Mesothelial cell of epicardium (in vitro differentiated cells): ENCODE measurements at regions not wholly inside any gene's neighbourhood (a gene's known extent, or its start where the extent isn't known, plus 50 kb on each side); places are given as distances from the start of the nearest gene placed in this dataset.

Source experiments
- DNase-seq, 2 experiments: peaks; one replicate each; pipeline ENCODE4 v3.0.0; 2021; ENCODE audit warnings: low spot score in 2 of 2; ENCODE audit not compliant: unreplicated experiment in 2 of 2
- H3K27ac Mint-ChIP-seq: 2 replicates; pipeline ENCODE4 v1.8.0; 2021; ENCODE audit warnings: mixed read lengths
- H3K27me3 Mint-ChIP-seq: 2 replicates; pipeline ENCODE4 v1.8.0; 2021; ENCODE audit warnings: low read depth, mixed read lengths
- H3K36me3 Mint-ChIP-seq: 2 replicates; pipeline ENCODE4 v1.8.0; 2021; ENCODE audit warnings: mixed read lengths
- H3K4me1 Mint-ChIP-seq: 2 replicates; pipeline ENCODE4 v1.8.0; 2021; ENCODE audit warnings: mixed read lengths
- H3K4me3 Mint-ChIP-seq: 2 replicates; pipeline ENCODE4 v1.8.0; 2021; ENCODE audit warnings: mild to moderate bottlenecking, moderate library complexity, mixed read lengths
- H3K9me3 Mint-ChIP-seq: 2 replicates; pipeline ENCODE4 v1.8.0; 2021; ENCODE audit warnings: mixed read lengths
- TF ChIP-seq, protein P1 (sequence below): fragments of 200-600 bp; sonication (generic); IDR thresholded peaks from one replicate; pipeline ENCODE4 v1.5.0; 2021; ENCODE audit warnings: antibody characterized with exemption; ENCODE audit not compliant: unreplicated experiment

DNA sequence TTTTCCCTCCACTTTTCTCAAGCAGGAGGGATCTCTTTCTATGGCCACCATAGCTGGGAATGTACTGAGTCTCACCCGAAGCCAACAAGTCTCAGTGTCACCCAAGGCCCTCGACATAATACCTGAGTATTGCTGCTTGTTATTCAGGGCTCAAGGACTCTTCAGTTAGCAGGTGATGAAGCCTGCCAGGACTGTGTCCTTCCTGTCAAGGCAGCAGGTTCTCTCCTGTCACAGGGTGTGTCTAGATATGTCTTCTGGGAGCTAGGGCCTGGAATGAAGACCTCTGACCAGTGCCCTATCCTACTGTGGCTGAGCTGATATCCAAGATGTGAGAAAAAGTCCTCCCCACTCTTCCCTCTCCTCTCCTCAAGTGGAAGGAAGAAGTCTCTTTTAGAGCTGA, 391.0 kb upstream of the DIPK2B start:
- Mint-ChIP-seq H3K27me3 (no peaks in the 10 kb centered on the region), H3K27ac (no peak overlapping the region), H3K36me3 (no peaks in the 10 kb centered on the region), H3K9me3 (peaks cover 51% of the 10 kb centered on the region), H3K4me1 (no peaks in the 10 kb centered on the region), H3K4me3 (no peak overlapping the region)
- TF ChIP-seq, protein P1, sequence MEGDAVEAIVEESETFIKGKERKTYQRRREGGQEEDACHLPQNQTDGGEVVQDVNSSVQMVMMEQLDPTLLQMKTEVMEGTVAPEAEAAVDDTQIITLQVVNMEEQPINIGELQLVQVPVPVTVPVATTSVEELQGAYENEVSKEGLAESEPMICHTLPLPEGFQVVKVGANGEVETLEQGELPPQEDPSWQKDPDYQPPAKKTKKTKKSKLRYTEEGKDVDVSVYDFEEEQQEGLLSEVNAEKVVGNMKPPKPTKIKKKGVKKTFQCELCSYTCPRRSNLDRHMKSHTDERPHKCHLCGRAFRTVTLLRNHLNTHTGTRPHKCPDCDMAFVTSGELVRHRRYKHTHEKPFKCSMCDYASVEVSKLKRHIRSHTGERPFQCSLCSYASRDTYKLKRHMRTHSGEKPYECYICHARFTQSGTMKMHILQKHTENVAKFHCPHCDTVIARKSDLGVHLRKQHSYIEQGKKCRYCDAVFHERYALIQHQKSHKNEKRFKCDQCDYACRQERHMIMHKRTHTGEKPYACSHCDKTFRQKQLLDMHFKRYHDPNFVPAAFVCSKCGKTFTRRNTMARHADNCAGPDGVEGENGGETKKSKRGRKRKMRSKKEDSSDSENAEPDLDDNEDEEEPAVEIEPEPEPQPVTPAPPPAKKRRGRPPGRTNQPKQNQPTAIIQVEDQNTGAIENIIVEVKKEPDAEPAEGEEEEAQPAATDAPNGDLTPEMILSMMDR = no peak
- DNase-seq = no peak

DNA sequence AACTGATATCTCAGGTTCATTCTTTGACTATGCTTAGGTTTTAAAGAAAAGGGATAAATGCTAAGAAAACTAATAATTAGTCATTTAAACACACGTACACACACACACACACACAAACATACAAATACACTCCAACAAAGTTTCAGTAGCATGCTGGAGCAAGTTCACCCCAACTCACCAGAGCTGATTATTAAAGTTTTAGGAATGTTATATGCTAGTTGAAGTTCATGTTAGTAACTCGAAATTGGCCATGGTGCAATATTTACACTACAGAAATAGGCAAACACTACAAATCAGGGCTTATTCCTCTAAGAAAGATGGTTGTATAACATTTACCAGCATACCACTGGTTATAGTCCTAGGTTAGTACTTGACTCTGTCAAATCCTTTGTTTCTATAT, 384.0 kb upstream of the DIPK2B start:
- Mint-ChIP-seq H3K27ac (no peak overlapping the region), H3K36me3 (peaks cover 2% of the 10 kb centered on the region), H3K27me3 (no peaks in the 10 kb centered on the region), H3K4me1 (peaks cover 2% of the 10 kb centered on the region), H3K4me3 (no peak overlapping the region), H3K9me3 (peaks cover 48% of the 10 kb centered on the region)
- DNase-seq = no peak
- TF ChIP-seq, protein P1 = no peak

DNA sequence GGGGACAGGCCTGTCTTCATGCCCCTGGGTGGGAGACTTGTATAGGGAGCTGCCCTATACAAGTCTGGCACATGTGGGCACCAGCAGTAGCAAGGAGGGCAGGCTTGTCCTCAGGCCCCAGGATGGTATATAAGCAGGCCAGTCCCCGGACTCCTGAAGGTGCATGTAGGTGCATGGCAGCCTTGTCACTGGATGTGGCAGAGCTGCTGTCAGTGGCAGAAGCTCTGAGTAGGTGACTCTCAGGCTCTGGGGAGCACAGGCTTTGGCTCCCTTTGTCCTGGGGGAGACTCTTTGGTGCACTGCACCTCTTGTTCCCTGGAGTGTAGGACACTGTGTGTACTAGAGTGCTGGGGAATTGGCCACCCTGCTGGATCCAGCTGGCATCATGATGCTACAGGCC, 376.7 kb upstream of the DIPK2B start:
- no peak for DNase-seq
- H3K4me3 Mint-ChIP-seq = no peak overlapping the region
- TF ChIP-seq, protein P1 = no peak
- peaks cover 2% of the 10 kb centered on the region for H3K36me3 Mint-ChIP-seq
- no peak overlapping the region for H3K27ac Mint-ChIP-seq
- H3K9me3 Mint-ChIP-seq = peaks cover 52% of the 10 kb centered on the region
- H3K27me3 Mint-ChIP-seq = no peaks in the 10 kb centered on the region
- H3K4me1 Mint-ChIP-seq = peaks cover 2% of the 10 kb centered on the region

DNA sequence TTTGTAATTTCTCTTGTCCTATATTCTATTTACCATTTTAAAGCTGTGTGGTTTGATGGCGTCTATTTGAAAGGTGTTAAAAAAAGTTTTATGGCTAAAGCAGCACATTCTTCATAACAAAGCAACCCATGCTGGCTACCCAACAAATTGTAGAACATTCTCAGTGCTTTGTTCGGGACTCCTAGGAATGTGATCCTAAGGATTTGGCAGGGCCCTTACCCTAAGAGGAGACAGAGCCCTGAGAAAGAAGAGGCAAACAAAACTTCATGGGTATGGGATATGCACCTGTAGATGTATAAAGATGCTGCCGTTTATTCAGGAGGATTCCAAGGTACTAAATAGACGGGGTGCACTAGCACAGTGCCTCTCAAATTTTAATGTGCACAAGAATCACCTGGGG, 370.8 kb upstream of the DIPK2B start:
- TF ChIP-seq, protein P1 = no peak
- H3K27ac Mint-ChIP-seq = no peak overlapping the region
- no peaks in the 10 kb centered on the region for H3K4me1 Mint-ChIP-seq
- no peaks in the 10 kb centered on the region for H3K27me3 Mint-ChIP-seq
- no peak for DNase-seq
- peaks cover 31% of the 10 kb centered on the region for H3K9me3 Mint-ChIP-seq
- H3K36me3 Mint-ChIP-seq = no peaks in the 10 kb centered on the region
- no peak overlapping the region for H3K4me3 Mint-ChIP-seq

DNA sequence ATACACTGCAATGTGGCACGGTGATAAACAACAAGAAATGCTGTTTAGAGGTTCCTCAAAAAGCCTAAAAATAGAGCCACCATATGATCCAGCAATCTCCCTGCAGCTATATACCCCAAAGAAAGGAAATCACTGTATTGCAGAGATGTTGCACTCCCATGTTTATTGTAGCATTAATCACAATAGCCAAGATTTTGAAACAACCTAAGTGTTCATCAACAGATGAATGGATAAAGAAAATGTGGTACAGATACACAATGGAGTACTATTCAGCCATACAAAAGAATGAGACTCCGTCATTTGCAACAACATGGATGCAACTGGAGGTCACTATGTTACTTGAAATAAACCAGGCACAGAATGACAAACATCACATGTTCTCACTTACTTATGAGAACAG, 365.8 kb upstream of the DIPK2B start:
- no peak overlapping the region for H3K4me3 Mint-ChIP-seq
- peaks cover 32% of the 10 kb centered on the region for H3K9me3 Mint-ChIP-seq
- no peaks in the 10 kb centered on the region for H3K4me1 Mint-ChIP-seq
- H3K36me3 Mint-ChIP-seq = no peaks in the 10 kb centered on the region
- TF ChIP-seq, protein P1 = no peak
- no peaks in the 10 kb centered on the region for H3K27me3 Mint-ChIP-seq
- DNase-seq = no peak
- H3K27ac Mint-ChIP-seq = no peak overlapping the region

DNA sequence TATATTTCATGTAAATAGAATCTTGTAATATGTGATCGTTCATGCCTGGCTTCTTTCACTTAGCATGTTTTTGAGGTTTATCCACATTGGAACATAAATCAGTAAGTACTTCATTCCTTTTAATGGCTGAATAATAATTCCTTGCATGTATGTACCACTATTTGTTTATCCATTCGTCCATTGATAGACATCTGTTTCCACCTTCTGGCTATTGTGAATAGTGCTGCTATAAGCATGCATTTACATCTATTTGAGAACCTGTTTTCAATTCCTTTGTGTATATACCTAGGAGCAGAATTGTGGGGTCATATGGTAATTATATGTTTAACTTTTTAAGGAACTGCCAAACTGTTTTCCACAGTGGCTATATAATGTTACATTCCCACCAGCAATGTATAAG, 356.7 kb upstream of the DIPK2B start:
- H3K9me3 Mint-ChIP-seq = peaks cover 40% of the 10 kb centered on the region
- no peak overlapping the region for H3K27ac Mint-ChIP-seq
- H3K27me3 Mint-ChIP-seq = no peaks in the 10 kb centered on the region
- H3K36me3 Mint-ChIP-seq = no peaks in the 10 kb centered on the region
- no peak overlapping the region for H3K4me3 Mint-ChIP-seq
- TF ChIP-seq, protein P1 = no peak
- H3K4me1 Mint-ChIP-seq = no peaks in the 10 kb centered on the region
- no peak for DNase-seq
